ENCODE measurements at regions not wholly inside any gene's neighbourhood (a gene's known extent, or its start where the extent isn't known, plus 50 kb on each side); places are given as distances from the start of the nearest gene placed in this dataset.
"Not testable (repeated sequence)": the region's sequence is repeated elsewhere in the genome, so short reads cannot be mapped to it uniquely, and the experiment has no call there.

DNA sequence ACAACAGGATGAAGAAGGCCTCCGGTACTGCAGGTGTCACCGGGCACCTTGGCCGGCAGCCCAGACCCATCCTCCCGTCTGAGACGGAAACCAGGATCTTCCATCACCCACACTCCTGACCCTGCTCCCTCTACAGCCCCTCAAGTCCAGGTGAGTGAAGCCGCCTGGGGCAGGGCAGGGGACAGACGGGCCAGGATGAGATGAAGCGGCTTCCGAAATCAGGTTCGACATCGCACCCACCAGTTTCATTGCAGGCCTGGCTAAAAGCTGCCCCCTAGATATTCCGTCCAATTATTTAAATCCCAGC lies 639.1 kb downstream of the TBC1D22A start:
- Histone ChIP-seq H3K27me3 (peaks cover 0 to 38% (median 0%) of the 10 kb centered on the region in 3 donors), H3K4me3 (no peak overlapping the region), H3K27ac (no peak overlapping the region), H3K4me1 (no peaks in the 10 kb centered on the region), H3K9me3 (no peaks in the 10 kb centered on the region), H3K36me3 (no peaks in the 10 kb centered on the region)
- TF ChIP-seq EP300 (IDR thresholded peaks at IDR 0.05), result no peak
- TF ChIP-seq, protein P1, sequence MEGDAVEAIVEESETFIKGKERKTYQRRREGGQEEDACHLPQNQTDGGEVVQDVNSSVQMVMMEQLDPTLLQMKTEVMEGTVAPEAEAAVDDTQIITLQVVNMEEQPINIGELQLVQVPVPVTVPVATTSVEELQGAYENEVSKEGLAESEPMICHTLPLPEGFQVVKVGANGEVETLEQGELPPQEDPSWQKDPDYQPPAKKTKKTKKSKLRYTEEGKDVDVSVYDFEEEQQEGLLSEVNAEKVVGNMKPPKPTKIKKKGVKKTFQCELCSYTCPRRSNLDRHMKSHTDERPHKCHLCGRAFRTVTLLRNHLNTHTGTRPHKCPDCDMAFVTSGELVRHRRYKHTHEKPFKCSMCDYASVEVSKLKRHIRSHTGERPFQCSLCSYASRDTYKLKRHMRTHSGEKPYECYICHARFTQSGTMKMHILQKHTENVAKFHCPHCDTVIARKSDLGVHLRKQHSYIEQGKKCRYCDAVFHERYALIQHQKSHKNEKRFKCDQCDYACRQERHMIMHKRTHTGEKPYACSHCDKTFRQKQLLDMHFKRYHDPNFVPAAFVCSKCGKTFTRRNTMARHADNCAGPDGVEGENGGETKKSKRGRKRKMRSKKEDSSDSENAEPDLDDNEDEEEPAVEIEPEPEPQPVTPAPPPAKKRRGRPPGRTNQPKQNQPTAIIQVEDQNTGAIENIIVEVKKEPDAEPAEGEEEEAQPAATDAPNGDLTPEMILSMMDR (IDR thresholded peaks at IDR 0.05), result no peak
- no peak for TF ChIP-seq POLR2A (IDR thresholded peaks at IDR 0.05)
- TF ChIP-seq POLR2AphosphoS5 (IDR thresholded peaks at IDR 0.05), result no peak
- 82 to 93% (median 91%) methylated on average over 10 to 12 of the region's 12 CpGs for WGBS, 5 donors
- intact Hi-C loops (cut with DNase I; ENCODE audit: low total_unique reads), result no loop called here
- DNase-seq, result no peak

DNA sequence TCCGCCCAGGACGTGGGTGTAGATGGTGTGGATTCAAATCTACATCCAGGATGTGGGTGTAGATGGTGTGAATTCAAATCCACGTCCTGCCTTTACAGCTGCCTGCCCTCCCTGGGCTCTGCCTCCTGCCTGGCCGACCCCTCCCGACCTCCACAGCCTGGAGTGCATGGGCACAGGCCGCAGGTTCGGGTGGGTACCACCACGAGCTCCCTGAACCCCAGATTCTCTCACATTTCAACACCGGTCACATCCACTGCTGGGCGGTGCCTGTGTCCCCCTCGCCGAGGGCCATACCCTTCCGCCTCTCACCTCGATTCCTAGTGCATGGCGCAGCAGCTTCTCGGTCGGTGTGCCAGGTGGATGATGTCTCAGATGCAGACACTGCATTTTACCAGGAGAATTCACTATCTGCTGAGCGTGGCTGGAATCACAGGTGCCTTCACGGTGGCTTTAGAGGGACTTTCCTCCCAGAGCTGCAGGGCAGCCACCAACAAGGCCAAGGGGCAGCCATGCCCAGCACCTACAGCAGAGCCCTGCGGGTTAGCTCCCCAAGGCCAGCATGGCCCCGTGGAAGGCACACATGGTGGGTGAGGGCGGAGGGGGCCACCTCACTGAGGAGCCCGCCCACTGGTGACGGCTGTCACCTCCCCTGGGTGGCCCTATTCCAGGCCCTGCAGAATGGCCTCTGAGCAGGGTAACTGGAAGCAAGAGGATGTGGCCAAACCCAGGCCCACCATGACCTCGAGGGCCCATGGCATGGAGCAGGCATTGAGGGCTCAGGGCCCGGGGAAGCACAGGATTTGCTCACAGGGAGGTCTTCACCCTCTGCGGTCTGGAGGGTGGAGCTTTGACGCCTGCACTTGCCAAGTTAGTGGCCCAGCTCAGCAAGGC lies 638.5 kb downstream of the TBC1D22A start:
- DNase-seq, result no peak

DNA sequence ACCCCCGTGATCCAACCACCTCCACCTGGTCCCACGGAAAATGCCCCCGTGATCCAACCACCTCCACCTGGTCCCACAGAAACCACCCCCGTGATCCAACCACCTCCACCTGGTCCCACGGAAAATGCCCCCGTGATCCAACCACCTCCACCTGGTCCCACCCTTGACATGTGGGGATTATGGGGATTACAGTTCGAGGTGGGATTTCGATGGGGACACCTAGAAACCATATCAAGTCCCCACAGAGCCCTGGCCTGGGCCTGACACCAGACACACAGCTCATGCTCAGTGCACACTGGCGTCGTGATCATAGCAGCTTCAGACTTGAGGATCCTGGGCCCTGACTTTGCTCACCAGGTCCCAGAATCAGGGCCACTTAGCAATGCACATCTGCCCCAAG lies 637.7 kb downstream of the TBC1D22A start:
- H3K36me3 ChIP-seq; H3K27ac ChIP-seq; H3K4me3 ChIP-seq; intact Hi-C loops (cut with DNase I; ENCODE audit: low total_unique reads); DNase-seq; H3K9me3 ChIP-seq; H3K4me1 ChIP-seq: not testable (repeated sequence)
- WGBS, 5 donors, result 82 to 92% (median 90%) methylated on average over 7 to 9 of the region's 10 CpGs; no CpG with 5 or more reads in 1 of the 5 donors
- peaks cover 0 to 38% (median 0%) of the 10 kb centered on the region in 3 donors for H3K27me3 ChIP-seq

More for the DNA sequence above, 638.5 kb downstream of the TBC1D22A start:
- Histone ChIP-seq H3K27ac (no peak overlapping the region), H3K4me3 (no peak overlapping the region), H3K36me3 (no peaks in the 10 kb centered on the region), H3K9me3 (no peaks in the 10 kb centered on the region), H3K27me3 (peaks cover 0 to 38% (median 0%) of the 10 kb centered on the region in 3 donors), H3K4me1 (no peaks in the 10 kb centered on the region)
- WGBS, 5 donors, result 73 to 84% (median 82%) methylated on average over 18 to 28 of the region's 28 CpGs
- intact Hi-C loops (cut with DNase I; ENCODE audit: low total_unique reads), result no loop called here
- TF ChIP-seq, protein P1 (IDR thresholded peaks at IDR 0.05), result no peak
- TF ChIP-seq EP300 (IDR thresholded peaks at IDR 0.05) (no peak), POLR2A (IDR thresholded peaks at IDR 0.05) (no peak), POLR2AphosphoS5 (IDR thresholded peaks at IDR 0.05) (no peak)

DNA sequence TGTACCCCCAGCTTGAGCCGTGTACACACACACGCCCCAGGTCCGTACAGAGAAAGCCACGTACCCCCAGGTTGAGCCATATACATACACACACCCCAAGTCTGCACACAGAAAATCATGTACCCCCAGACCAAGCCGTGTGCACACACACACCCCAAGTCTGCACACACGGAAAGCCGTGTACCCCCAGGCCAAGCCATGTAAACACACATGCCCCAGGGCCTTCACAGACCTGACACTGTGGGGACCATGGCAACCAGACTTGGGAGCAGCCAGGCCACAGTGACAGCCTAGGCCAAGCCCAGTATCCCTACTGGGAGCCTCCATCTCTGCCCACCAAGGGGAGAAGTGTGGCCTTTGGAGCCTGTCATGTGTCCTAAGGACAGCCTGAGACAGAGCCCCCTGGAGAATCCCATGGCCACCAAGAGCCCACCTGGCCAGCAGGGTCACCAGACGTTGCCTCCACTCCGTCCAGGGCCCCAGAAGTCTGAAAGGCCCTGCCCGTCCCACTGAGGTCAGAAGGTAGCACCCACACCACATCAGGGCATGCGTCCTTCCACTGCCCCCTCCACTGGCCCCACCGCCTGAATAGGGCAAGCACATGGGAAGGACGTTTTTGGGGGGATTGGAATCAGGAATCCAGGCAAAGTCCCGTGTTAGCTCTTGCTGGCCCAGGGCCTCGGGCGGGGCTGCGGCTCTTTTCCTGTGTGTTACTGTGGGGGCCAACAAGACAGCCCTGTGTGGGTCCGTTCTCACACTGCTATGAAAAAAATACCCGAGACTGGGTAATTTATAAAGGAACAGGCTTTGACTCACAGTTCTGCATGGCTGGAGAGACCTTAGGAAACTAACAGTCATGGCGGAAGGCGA lies 636.7 kb downstream of the TBC1D22A start:
- Histone ChIP-seq H3K4me3 (no peak overlapping the region), H3K27ac (no peak overlapping the region), H3K9me3 (no peaks in the 10 kb centered on the region), H3K27me3 (peaks cover 0 to 29% (median 0%) of the 10 kb centered on the region in 3 donors), H3K36me3 (no peaks in the 10 kb centered on the region), H3K4me1 (peaks cover 0 to 3% (median 0%) of the 10 kb centered on the region in 4 donors)
- intact Hi-C loops (cut with DNase I; ENCODE audit: low total_unique reads), result no loop called here
- WGBS, 5 donors, result 77 to 86% (median 83%) methylated on average over 20 to 21 of the region's 21 CpGs
- no peak for DNase-seq
- no peak for TF ChIP-seq POLR2A (IDR thresholded peaks at IDR 0.05)
- TF ChIP-seq EP300 (IDR thresholded peaks at IDR 0.05), result no peak
- TF ChIP-seq, protein P1 (IDR thresholded peaks at IDR 0.05), result no peak
- TF ChIP-seq POLR2AphosphoS5 (IDR thresholded peaks at IDR 0.05), result no peak
